GM12875 (cell line): ENCODE measurements at regions not wholly inside any gene's neighbourhood (a gene's known extent, or its start where the extent isn't known, plus 50 kb on each side); places are given as distances from the start of the nearest gene placed in this dataset.

Source experiments
- H3K4me3 ChIP-seq: one replicate; pipeline ENCODE4 v1.5.1; 2011; ENCODE audit warnings: low read depth, low read length, control low read depth
- TF ChIP-seq, protein P1 (sequence below): IDR thresholded peaks from 2 replicates; pipeline ENCODE4 v1.5.1; 2011; ENCODE audit warnings: low read depth, mild to moderate bottlenecking, control low read depth, inconsistent platforms, low read length, moderate library complexity, borderline replicate concordance; ENCODE audit not compliant: insufficient read depth

DNA sequence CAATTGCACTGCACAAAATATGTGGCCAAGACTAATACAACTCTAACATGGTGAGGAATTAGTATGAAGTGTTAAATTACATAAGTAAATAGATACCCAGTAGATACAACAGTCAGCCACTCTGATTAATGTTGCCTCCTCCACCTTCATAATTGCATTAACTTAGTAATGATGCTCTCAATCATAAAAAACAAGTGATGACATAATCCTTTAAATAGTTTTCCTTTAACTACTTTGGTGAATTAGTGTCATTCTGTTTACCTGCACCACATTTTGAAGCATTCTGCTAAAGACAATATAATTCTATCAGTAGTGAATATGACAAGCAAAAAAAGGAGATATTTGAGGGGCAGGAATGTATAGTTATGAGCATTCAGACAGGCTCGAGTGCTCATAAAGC lies 265.9 kb upstream of the SLC24A2 start:
- TF ChIP-seq, protein P1, sequence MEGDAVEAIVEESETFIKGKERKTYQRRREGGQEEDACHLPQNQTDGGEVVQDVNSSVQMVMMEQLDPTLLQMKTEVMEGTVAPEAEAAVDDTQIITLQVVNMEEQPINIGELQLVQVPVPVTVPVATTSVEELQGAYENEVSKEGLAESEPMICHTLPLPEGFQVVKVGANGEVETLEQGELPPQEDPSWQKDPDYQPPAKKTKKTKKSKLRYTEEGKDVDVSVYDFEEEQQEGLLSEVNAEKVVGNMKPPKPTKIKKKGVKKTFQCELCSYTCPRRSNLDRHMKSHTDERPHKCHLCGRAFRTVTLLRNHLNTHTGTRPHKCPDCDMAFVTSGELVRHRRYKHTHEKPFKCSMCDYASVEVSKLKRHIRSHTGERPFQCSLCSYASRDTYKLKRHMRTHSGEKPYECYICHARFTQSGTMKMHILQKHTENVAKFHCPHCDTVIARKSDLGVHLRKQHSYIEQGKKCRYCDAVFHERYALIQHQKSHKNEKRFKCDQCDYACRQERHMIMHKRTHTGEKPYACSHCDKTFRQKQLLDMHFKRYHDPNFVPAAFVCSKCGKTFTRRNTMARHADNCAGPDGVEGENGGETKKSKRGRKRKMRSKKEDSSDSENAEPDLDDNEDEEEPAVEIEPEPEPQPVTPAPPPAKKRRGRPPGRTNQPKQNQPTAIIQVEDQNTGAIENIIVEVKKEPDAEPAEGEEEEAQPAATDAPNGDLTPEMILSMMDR, result no peak
- no peak overlapping the region for H3K4me3 ChIP-seq

DNA sequence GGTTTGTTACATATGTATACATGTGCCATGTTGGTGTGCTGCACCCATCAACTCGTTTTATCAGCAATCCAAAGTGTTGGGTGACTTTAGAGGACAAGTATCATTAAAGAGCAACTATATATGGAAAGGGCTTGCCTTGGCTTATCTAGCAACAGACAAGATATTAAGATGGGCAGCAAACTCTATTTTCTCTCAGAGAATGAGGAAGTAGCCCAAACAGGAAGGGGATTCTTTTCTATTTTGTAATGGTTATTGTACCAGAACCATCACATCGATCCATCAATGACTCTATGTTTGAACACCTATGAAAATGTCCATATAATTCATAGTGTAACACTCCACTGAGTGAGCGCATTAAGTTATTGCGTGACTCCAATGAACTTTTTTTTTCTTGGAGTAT lies 260.1 kb upstream of the SLC24A2 start:
- no peak overlapping the region for H3K4me3 ChIP-seq

DNA sequence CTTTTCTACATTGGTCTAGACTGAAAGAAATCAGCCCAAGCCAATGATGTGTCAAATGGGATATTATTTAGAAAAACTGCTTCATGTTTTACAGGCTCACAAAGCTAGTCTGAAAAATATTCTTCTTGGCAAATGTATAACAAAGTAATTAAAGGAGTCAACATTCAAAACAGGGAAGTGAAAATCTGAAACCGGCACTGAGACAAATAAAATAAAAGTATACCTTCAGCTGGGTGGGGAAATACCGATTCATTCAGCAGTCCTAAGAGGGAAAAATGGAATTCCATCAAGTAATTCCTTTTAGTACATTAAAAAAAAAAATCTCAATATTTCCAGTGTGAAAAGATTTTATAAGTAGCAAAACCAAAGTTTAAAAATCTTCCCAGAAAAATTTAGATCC lies 259.6 kb upstream of the SLC24A2 start:
- H3K4me3 ChIP-seq, result no peak overlapping the region
- TF ChIP-seq, protein P1, result no peak

More for the DNA sequence above, 260.1 kb upstream of the SLC24A2 start:
- TF ChIP-seq, protein P1, result no peak

DNA sequence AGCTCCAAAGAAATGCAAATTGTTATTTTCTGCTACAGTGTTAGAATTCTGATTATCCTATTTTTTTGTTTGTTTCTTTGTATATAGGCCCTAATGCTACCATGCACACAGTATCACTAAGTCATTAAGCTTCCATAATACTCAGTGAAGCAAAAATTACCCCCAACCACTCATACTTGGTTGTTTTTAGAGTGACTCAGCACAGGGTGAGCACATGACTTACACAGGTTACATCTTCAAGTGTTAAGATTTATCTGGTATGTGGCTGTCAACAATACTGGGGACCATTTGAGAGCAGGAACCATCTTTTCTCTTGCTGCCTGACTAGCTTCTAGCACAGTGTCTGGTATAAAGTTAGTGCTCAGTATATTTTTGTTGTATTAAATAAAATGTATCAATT lies 255.8 kb upstream of the SLC24A2 start:
- no peak overlapping the region for H3K4me3 ChIP-seq
- TF ChIP-seq, protein P1, result no peak

DNA sequence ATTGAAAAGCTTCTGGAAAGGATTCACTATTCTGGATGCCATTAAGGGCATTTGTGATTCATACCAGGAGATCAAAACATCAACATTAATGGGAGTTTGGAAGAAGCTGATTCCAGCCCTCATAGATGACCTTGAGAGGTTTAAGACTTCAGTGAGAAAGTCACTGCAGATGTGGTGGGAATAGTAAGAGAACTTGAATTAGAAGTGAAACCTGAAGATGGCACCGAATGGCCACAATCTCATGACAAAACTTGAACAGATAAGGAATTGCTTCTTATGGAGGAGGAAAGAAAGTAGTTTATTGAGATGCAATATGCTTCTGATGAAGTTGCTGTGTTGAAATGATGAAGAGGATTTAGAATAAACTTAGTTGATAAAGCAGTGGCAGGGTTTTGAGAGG lies 254.6 kb upstream of the SLC24A2 start:
- TF ChIP-seq, protein P1, result no peak
- no peak overlapping the region for H3K4me3 ChIP-seq

DNA sequence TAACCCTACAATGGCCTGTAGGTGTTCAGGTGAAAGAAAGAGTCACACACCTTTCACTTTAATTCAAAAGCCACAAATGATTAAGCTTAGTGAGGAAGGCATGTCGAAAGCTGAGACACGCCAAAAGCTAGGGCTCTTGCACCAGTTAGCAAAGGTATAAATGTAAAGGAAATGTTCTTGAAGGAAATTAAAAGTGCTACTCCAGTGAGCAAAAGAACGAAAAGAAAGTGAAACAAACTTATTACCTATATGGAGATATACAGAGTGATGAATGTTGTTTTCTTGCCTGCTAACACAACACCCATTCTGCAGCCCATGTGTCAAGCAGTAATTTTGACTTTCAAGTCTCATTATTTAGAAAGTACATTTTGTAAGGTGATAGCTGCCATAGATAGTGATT lies 254.2 kb upstream of the SLC24A2 start:
- no peak overlapping the region for H3K4me3 ChIP-seq
- TF ChIP-seq, protein P1, result no peak

DNA sequence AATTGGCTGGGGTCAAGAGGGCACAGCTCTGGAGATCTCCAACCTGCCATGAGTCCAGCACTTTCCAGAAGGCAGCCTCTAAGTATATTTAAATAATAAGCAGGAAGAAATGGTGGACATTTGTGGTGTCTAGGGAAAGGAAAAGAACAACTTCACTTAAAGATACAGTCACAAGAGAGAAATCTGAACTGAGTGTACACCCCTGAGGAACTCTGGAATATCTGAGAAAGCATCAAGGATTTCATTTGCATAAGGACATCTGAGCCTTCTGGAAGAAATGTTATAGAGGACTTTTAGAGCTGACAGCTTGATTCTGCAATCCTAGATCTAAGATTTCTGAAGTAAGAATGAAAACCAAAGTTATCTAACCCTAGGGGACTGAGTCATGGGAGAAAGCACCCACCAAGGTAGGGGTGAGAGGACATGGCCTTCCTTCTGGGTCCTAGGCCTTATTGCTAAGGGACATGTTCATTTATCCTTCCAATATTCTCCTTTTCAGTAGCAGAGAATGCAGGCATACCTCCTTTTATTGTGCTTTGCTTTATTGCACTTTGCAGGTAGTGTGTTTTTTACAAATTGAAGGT lies 253.4 kb upstream of the SLC24A2 start:
- H3K4me3 ChIP-seq, result no peak overlapping the region
- TF ChIP-seq, protein P1, result no peak
